Prostate gland (tissue), 2 donors: ENCODE measurements at regions not wholly inside any gene's neighbourhood (a gene's known extent, or its start where the extent isn't known, plus 50 kb on each side); places are given as distances from the start of the nearest gene placed in this dataset.

Experiments used
- CTCF ChIP-seq, 4 experiments: fragments of 200-600 bp in 2 of 4; fragments of 450-650 bp in 2 of 4; sonication (generic) in 2 of 4; IDR thresholded peaks; 1 replicate in 3 of 4; 2 replicates in 1 of 4; pipeline ENCODE4 v1.5.1; 2016 to 2019; ENCODE audit warnings: antibody characterized with exemption in 4 of 4, mild to moderate bottlenecking in 2 of 4, moderate library complexity in 2 of 4
- POLR2A ChIP-seq: fragments of 450-650 bp; IDR thresholded peaks from one replicate; pipeline ENCODE4 v1.6.1; 2016; ENCODE audit warnings: antibody characterized with exemption, mild to moderate bottlenecking
- POLR2AphosphoS5 ChIP-seq: sonication (generic); formaldehyde crosslinking; IDR thresholded peaks from one replicate; pipeline ENCODE4 v1.6.1; 2017; ENCODE audit warnings: antibody characterized with exemption

DNA sequence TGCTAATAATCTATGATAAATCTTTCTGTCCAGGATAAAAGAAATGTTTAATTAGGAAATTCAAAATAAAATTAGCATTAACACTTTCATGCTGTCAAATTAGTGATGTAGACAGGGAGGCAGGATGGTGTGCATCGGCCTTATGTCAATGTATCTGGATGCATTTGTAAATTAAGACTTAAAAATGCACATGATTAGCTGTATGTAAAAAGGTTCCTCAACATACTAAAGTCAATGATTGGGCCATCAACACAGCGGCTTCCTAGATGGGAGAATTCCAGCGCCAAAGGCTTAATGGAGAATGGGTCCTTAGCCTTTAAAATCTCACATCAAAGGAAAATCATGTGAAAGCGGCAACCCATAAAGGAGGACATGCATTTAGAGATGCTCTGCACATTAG is 77.5 kb upstream of the ZEB2 start:
- TF ChIP-seq POLR2A (no peak), CTCF (IDR thresholded peaks at IDR 0.05) (no peak), POLR2AphosphoS5 (no peak)
